Psoas muscle (tissue), 7 donors: ENCODE measurements at regions not wholly inside any gene's neighbourhood (a gene's known extent, or its start where the extent isn't known, plus 50 kb on each side); places are given as distances from the start of the nearest gene placed in this dataset.

Experiments used
- ATAC-seq, 4 donors: fragments of 200-7000 bp; cut with Tn5 transposase; one replicate each; pipeline ENCODE4 v1.9.1; 2020; ENCODE audit warnings: moderate library complexity in 3 of 4, mild to moderate bottlenecking in 2 of 4
- DNase-seq, 2 donors: peaks; one replicate each; pipeline ENCODE4 v3.0.0-alpha.2; 2020
- H3K27ac ChIP-seq: fragments of 200-600 bp; one replicate; pipeline ENCODE4 v1.8.0; 2022
- H3K27me3 ChIP-seq, 3 donors: fragments of 200-600 bp in 1 of 3; one replicate each; pipeline versions ENCODE4 v1.6.1 to v1.8.0; 2013 to 2022; ENCODE audit warnings: low read length in 2 of 3, mild to moderate bottlenecking in 2 of 3, moderate library complexity in 1 of 3; ENCODE audit not compliant: insufficient read depth in 3 of 3
- H3K36me3 ChIP-seq, 2 donors: fragments of 200-600 bp in 1 of 2; one replicate each; pipeline versions ENCODE4 v1.6.1 to v1.8.0; 2013 to 2022; ENCODE audit warnings: low read depth in 1 of 2, mild to moderate bottlenecking in 1 of 2, moderate library complexity in 1 of 2; ENCODE audit not compliant: insufficient read depth in 1 of 2
- H3K4me1 ChIP-seq: fragments of 200-600 bp; one replicate; pipeline ENCODE4 v1.8.0; 2022
- H3K4me3 ChIP-seq: fragments of 200-600 bp; one replicate; pipeline ENCODE4 v1.8.0; 2022; ENCODE audit warnings: mild to moderate bottlenecking
- H3K9me3 ChIP-seq: fragments of 200-600 bp; one replicate; pipeline ENCODE4 v1.8.0; 2022
- CTCF ChIP-seq: fragments of 200-600 bp; IDR thresholded peaks from one replicate; pipeline ENCODE4 v1.8.0; 2022; ENCODE audit warnings: antibody characterized with exemption
- WGBS, 3 donors: extraction: QIAGEN DNeasy Blood & Tissue Kit; methylation state at CpG; one replicate each; pipeline versions ENCODE4 v1.1.6 to v1.1.7; 2013; 5-methylcytosine and 5-hydroxymethylcytosine counted together
- intact Hi-C, 2 donors: fragments of 100-400 bp; cut with DNase I; formaldehyde crosslinking; loops; one replicate each; pipeline versions ENCODE4 v1.11.0 to v1.14.2; 2022
- donor health status: healthy with polysubstance abuse.
- donor health status: DM: no; HTN: no; CAD: no; lungs with moderate emphysema.
- donor health status: Bipolar disorder and iron deficiency.
- donor health status: healthy.
- donor health status: DM: yes; HTN: yes; CAD: no.
- donor health status: DM: no; HTN: no; CAD: no.
- donor health status: DM: yes; HTN: yes; CAD: no.

DNA sequence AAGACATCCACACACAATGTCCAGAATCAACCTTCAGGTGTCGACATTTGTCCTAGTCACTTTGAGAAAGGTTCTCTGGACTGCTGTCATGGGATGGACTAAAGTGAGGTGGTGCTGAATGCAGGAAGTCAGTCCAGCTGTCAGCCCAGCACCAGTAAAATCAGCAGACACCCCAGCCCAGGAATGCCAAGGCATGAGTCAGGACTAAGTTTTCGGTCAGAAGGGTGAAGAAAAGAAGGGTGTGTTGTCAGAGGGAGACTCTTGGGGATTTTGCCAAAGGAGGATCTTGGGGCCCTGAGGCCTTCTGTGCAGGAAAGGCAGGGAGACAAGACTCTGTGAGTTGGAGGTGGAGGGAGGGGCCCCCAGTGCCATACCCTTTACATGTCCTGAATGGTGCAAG lies 69.0 kb upstream of the XPA start:
- Histone ChIP-seq H3K27me3 (peaks cover 0 to 34% (median 5%) of the 10 kb centered on the region in 3 donors), H3K4me1 (no peaks in the 10 kb centered on the region), H3K36me3 (no peaks in the 10 kb centered on the region), H3K9me3 (no peaks in the 10 kb centered on the region), H3K27ac (no peak overlapping the region), H3K4me3 (no peak overlapping the region)
- ATAC-seq (no peak), DNase-seq (no peak)
- TF ChIP-seq CTCF: no peak
- 82 to 92% (median 88%) methylated on average over 2 of the region's 2 CpGs for WGBS, 3 donors
- intact Hi-C loops: no loop called here

DNA sequence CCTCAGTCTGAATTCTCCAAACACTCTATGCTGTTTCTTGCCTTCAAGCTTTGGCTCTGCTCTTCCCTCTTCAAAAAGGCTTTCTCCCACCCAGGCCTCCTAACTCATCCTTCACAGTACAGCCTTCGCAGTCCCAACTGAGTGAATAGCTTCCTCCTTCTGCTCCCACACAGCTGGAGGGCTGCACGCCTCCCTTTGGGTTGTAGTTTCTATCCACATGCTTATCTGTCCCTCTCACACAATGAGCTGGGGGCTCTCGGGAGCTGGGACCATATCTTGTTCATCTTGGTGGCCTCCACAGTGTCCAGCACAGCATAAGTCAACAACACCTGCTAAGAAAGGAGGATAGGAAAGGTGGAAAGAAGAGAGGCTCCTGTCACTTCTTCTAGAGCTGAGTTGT lies 69.5 kb upstream of the XPA start:
- Histone ChIP-seq H3K27me3 (peaks cover 0 to 31% (median 5%) of the 10 kb centered on the region in 3 donors), H3K4me1 (no peaks in the 10 kb centered on the region), H3K4me3 (no peak overlapping the region), H3K36me3 (no peaks in the 10 kb centered on the region), H3K27ac (no peak overlapping the region), H3K9me3 (no peaks in the 10 kb centered on the region)
- intact Hi-C loops: no loop called here
- no peak for TF ChIP-seq CTCF
- no peak for ATAC-seq
- no peak for DNase-seq
- 76 to 88% (median 87%) methylated on average over 3 of the region's 3 CpGs for WGBS, 3 donors

DNA sequence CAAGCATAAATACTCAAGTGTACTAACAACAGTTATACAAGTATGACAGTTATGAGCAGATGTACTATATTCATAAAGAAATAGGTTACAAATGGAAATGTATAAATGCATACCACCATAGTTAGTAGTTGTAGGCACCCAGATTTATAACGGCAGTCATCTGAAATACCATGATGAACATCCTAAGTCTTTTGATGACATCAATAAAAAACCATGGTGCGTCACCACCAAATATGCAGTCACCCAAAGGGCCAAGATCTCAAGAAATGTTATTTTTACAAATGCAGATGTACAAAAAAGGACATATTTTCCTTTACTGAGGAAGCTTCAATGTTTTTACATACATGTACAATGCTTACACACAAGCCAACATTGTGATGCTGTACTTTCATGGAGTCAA lies 70.8 kb upstream of the XPA start:
- Histone ChIP-seq H3K36me3 (no peaks in the 10 kb centered on the region), H3K9me3 (no peaks in the 10 kb centered on the region), H3K4me3 (no peak overlapping the region), H3K27me3 (peaks cover 0 to 21% (median 6%) of the 10 kb centered on the region in 3 donors), H3K27ac (no peak overlapping the region), H3K4me1 (no peaks in the 10 kb centered on the region)
- 84 to 88% (median 86%) methylated on average over 2 of the region's 2 CpGs for WGBS, 3 donors
- intact Hi-C loops: no loop called here
- ATAC-seq: no peak
- no peak for TF ChIP-seq CTCF
- DNase-seq: no peak

DNA sequence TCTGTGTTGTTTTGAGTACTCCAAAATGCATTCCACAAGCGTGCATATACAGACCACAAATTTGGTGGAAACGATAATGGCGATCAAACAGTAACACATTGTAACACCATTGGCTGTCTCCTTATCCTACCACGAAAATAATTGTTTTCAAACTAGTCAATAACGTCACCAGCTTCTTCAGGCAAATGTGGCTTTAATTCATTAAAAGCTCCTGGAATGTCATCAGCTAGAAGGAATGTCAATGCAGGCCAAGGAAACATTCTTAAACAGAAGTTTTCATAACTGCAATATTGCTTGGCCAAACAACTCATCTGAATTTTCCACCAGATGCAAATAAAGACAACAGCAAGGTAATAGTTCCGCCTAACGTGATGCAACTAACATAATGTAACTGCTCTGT lies 71.6 kb upstream of the XPA start:
- H3K27ac ChIP-seq: no peak overlapping the region
- DNase-seq (no peak), ATAC-seq (no peak)
- peaks cover 0 to 24% (median 7%) of the 10 kb centered on the region in 3 donors for H3K27me3 ChIP-seq
- TF ChIP-seq CTCF: no peak
- no peaks in the 10 kb centered on the region for H3K4me1 ChIP-seq
- H3K4me3 ChIP-seq: no peak overlapping the region
- WGBS, 3 donors: 41 to 58% (median 49%) methylated on average over 7 of the region's 7 CpGs
- no peaks in the 10 kb centered on the region for H3K36me3 ChIP-seq
- intact Hi-C loops: no loop called here
- no peaks in the 10 kb centered on the region for H3K9me3 ChIP-seq

GRCh38 chr9:97769208-97769607 lies 72.1 kb upstream of the XPA start:
- no peaks in the 10 kb centered on the region for H3K4me1 ChIP-seq
- no peak for ATAC-seq
- WGBS, 3 donors: 42 to 49% (median 48%) methylated on average over 5 of the region's 5 CpGs
- no peak for DNase-seq
- intact Hi-C loops: no loop called here
- no peaks in the 10 kb centered on the region for H3K9me3 ChIP-seq
- H3K27me3 ChIP-seq: peaks cover 0 to 29% (median 7%) of the 10 kb centered on the region in 3 donors
- no peak overlapping the region for H3K4me3 ChIP-seq
- no peak for TF ChIP-seq CTCF
- H3K27ac ChIP-seq: no peak overlapping the region
- no peaks in the 10 kb centered on the region for H3K36me3 ChIP-seq
